SK-N-SH treated with all-trans-retinoic acid at 6 μM for 48 hours (cell line): ENCODE measurements at regions not wholly inside any gene's neighbourhood (a gene's known extent, or its start where the extent isn't known, plus 50 kb on each side); places are given as distances from the start of the nearest gene placed in this dataset.

Experiments
- ATAC-seq: fragments of 200-7000 bp; cut with Tn5 transposase; 3 replicates; pipeline ENCODE4 v1.9.1; 2020; ENCODE audit warnings: mild to moderate bottlenecking, moderate library complexity
- BACH2 ChIP-seq: fragments of 250-450 bp; sonication (Bioruptor Pico); IDR thresholded peaks from 2 replicates; pipeline ENCODE4 v1.9.0; 2021; ENCODE audit warnings: mild to moderate bottlenecking, borderline replicate concordance
- CREB5 ChIP-seq: fragments of 250-450 bp; sonication (Bioruptor Pico); IDR thresholded peaks from 2 replicates; pipeline ENCODE4 v1.5.1; 2020; ENCODE audit warnings: low read depth, mild to moderate bottlenecking, moderate library complexity
- CSDC2 ChIP-seq: fragments of 250-450 bp; sonication (Bioruptor Pico); IDR thresholded peaks from 2 replicates; pipeline ENCODE4 v1.5.0; 2020; ENCODE audit warnings: mild to moderate bottlenecking, moderate library complexity
- CSRNP3 ChIP-seq: fragments of 250-450 bp; sonication (Bioruptor Pico); IDR thresholded peaks from 2 replicates; pipeline ENCODE4 v1.5.1; 2021; ENCODE audit warnings: mild to moderate bottlenecking, moderate library complexity
- ESRRG ChIP-seq: fragments of 250-450 bp; sonication (Bioruptor Pico); IDR thresholded peaks from 2 replicates; pipeline ENCODE4 v1.6.1; 2021; ENCODE audit warnings: mild to moderate bottlenecking
- GLIS3 ChIP-seq: fragments of 250-450 bp; sonication (Bioruptor Pico); IDR thresholded peaks from 2 replicates; pipeline ENCODE4 v1.5.0; 2020; ENCODE audit warnings: mild to moderate bottlenecking, moderate library complexity
- OSR1 ChIP-seq: fragments of 250-450 bp; sonication (Bioruptor Pico); IDR thresholded peaks from 2 replicates; pipeline ENCODE4 v1.8.0; 2022; ENCODE audit warnings: moderate library complexity, mild to moderate bottlenecking, inconsistent platforms
- PATZ1 ChIP-seq: fragments of 250-450 bp; sonication (Bioruptor Pico); IDR thresholded peaks from 2 replicates; pipeline ENCODE4 v1.8.0; 2020; ENCODE audit warnings: mild to moderate bottlenecking, moderate library complexity, borderline replicate concordance
- POU6F1 ChIP-seq: fragments of 250-450 bp; sonication (Bioruptor Pico); IDR thresholded peaks from 2 replicates; pipeline ENCODE4 v1.8.0; 2021; ENCODE audit warnings: low read depth, mild to moderate bottlenecking, moderate library complexity, borderline replicate concordance
- RARB ChIP-seq: fragments of 250-450 bp; sonication (Bioruptor Pico); IDR thresholded peaks from 2 replicates; pipeline ENCODE4 v1.8.0; 2021; ENCODE audit warnings: mild to moderate bottlenecking, moderate library complexity
- SNAI2 ChIP-seq: fragments of 250-450 bp; sonication (Bioruptor Pico); IDR thresholded peaks from 2 replicates; pipeline ENCODE4 v1.5.0; 2020; ENCODE audit warnings: mild to moderate bottlenecking, moderate library complexity
- TCF4 ChIP-seq: fragments of 250-450 bp; sonication (Bioruptor Pico); IDR thresholded peaks from 2 replicates; pipeline ENCODE4 v1.8.0; 2021; ENCODE audit warnings: mild to moderate bottlenecking, moderate library complexity, borderline replicate concordance
- TOX ChIP-seq: fragments of 250-450 bp; sonication (Bioruptor Pico); IDR thresholded peaks from 2 replicates; pipeline ENCODE4 v1.8.0; 2021; ENCODE audit warnings: mild to moderate bottlenecking, moderate library complexity, borderline replicate concordance
- TSHZ2 ChIP-seq: fragments of 250-450 bp; sonication (Bioruptor Pico); IDR thresholded peaks from 2 replicates; pipeline ENCODE4 v1.5.0; 2020; ENCODE audit warnings: mild to moderate bottlenecking, moderate library complexity
- ZC3H10 ChIP-seq: fragments of 250-450 bp; sonication (Bioruptor Pico); IDR thresholded peaks from 2 replicates; pipeline ENCODE4 v1.5.1; 2021; ENCODE audit warnings: mild to moderate bottlenecking, moderate library complexity
- ZFP30 ChIP-seq: fragments of 450-650 bp; formaldehyde crosslinking; IDR thresholded peaks from 2 replicates; pipeline ENCODE4 v1.5.0; 2022; ENCODE audit warnings: mild to moderate bottlenecking, moderate library complexity
- ZNF565 ChIP-seq: fragments of 450-650 bp; formaldehyde crosslinking; conservative IDR thresholded peaks from 2 replicates; pipeline ENCODE4 v1.5.0; 2020; ENCODE audit warnings: low read depth, mild to moderate bottlenecking, moderate library complexity
- ZNF70 ChIP-seq: fragments of 450-650 bp; formaldehyde crosslinking; IDR thresholded peaks from 2 replicates; pipeline ENCODE4 v1.5.0; 2020; ENCODE audit warnings: mild to moderate bottlenecking, moderate library complexity

- TF ChIP-seq ZNF565 (no peak), OSR1 (CRISPR knock-in tag) (no peak), TSHZ2 (no peak), CSDC2 (CRISPR knock-in tag) (no peak), ZFP30 (CRISPR knock-in tag) (no peak), ESRRG (CRISPR knock-in tag) (no peak), TOX (CRISPR knock-in tag) (no peak), BACH2 (CRISPR knock-in tag) (no peak), ZC3H10 (CRISPR knock-in tag) (no peak), ZNF70 (CRISPR knock-in tag) (no peak), RARB (CRISPR knock-in tag) (no peak), GLIS3 (CRISPR knock-in tag) (no peak), PATZ1 (no peak), TCF4 (CRISPR knock-in tag) (no peak), CREB5 (CRISPR knock-in tag) (no peak)
- no peak for ATAC-seq
Measured at GRCh38 chr9:108290839-108291585, 564.8 kb downstream of the ACTL7B start.

- no peak for ATAC-seq
Measured at GRCh38 chr9:108286638-108287206, 569.1 kb downstream of the ACTL7B start.

More at GRCh38 chr9:108286638-108287206, 569.1 kb downstream of the ACTL7B start:
- TF ChIP-seq CSRNP3 (no peak), CSDC2 (CRISPR knock-in tag) (no peak), ZNF565 (no peak), POU6F1 (CRISPR knock-in tag) (no peak), SNAI2 (CRISPR knock-in tag) (no peak), OSR1 (CRISPR knock-in tag) (no peak), TOX (CRISPR knock-in tag) (no peak), GLIS3 (CRISPR knock-in tag) (no peak)
